ENCODE measurements at regions not wholly inside any gene's neighbourhood (a gene's known extent, or its start where the extent isn't known, plus 50 kb on each side); places are given as distances from the start of the nearest gene placed in this dataset.
"Not testable (repeated sequence)": the region's sequence is repeated elsewhere in the genome, so short reads cannot be mapped to it uniquely, and the experiment has no call there.

GRCh38 chr18:8913606-8914403 is 188.7 kb upstream of the NDUFV2 start:
- DNase-seq (ENCODE audit: low read depth) = not testable (repeated sequence)

DNA sequence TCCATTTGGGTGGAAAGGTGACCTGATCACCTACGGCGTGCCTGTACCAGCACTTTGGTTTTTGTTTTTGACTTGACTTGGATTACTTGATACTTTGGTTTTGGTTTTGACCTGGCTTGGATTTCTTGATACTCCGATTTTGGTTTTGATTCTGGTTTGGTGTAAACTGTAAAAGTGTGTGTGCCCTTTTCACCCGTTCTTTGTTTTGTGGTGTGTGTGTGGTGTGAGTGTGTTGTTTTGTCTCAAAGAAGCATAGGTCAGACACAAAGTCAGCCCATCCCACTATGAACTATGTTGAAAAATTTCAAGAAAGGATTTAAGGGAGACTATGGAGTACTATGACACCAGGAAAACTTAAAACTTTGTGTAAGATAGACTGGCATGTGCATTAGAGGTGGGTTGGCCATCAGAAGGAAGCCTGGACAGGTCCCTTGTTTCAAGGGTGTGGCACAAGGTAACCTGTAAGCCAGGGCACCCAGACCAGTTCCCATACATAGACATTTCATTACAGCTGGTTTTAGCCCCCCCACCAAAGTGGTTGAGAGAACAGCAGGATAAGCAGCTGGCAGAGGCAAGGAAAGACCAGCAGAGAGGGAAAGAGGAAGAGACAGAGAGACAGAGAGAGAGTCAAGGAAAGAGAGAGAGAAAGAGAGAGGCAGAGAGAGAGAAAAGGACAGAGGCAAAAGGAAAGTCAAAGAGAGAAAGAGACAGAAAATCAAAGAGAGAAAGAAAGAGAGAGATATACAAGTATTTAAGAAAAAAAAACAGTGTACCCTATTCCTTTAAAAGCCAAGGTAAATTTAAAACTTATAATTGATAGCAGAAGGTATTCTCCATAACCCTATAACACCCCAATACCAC is 187.9 kb upstream of the NDUFV2 start:
- not testable (repeated sequence) for DNase-seq (ENCODE audit: low read depth)

DNA sequence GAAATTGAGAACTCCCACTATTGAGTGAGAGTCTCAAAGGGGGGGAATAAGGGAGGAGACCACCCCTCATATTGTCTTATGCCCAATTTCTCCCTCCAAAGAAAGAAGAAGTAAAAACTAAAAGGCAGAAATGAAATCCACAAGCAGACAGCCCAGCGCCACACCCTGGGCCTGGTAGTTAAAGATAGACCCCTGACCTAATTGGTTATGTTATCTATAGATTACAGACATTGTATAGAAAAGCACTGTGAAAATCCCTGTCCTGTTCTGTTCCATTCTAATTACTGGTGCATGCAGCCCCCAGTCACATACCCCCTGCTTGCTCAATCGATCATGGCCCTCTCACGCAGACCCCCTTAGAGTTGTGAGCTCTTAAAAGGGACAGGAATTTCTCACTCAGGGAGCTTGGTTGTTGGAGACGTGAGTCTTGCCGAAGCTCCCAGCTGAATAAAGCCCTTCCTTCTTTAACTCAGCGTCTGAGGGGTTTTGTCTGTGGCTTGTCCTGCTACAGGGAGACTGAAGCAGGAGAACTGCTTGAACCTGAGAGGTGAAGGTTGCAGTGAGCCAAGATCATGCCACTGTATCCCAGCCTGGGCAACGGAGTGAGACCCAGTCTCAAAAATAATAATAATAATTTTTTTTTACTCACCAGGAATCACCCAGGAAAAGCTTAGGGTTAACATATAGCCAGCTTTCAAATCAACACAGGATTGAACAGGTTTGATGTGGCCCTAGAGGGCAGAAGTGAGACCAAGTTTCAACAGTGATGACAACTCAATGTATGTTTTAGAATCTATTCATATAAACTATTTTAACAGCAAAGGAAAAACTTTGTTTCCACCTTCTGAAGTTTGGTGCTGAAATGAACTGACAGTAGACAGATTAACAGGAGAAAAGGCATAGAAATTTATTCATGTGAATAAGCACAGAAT is 181.4 kb upstream of the NDUFV2 start:
- not testable (repeated sequence) for DNase-seq (ENCODE audit: low read depth)

GRCh38 chr18:8926464-8926863 is 176.0 kb upstream of the NDUFV2 start:
- DNase-seq (ENCODE audit: low read depth) = no peak

DNA sequence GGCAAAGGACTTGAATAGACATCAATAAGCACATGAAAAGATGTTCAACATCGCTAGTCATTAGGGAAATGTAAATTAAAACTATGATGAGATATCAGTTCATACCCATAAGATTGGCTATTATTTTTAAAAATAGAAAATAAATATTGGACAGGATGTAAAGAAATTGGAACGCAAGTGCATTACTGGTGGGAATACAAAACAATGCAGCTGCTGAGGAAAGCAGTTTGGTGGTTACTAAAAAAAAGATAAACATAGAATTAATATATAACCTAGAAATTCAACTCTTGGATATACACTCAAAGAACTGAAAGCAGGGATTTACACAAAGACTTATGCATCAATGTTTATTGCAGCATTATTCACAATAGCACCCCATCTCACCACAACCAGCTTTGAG is 174.5 kb upstream of the NDUFV2 start:
- DNase-seq (ENCODE audit: low read depth) = no peak

DNA sequence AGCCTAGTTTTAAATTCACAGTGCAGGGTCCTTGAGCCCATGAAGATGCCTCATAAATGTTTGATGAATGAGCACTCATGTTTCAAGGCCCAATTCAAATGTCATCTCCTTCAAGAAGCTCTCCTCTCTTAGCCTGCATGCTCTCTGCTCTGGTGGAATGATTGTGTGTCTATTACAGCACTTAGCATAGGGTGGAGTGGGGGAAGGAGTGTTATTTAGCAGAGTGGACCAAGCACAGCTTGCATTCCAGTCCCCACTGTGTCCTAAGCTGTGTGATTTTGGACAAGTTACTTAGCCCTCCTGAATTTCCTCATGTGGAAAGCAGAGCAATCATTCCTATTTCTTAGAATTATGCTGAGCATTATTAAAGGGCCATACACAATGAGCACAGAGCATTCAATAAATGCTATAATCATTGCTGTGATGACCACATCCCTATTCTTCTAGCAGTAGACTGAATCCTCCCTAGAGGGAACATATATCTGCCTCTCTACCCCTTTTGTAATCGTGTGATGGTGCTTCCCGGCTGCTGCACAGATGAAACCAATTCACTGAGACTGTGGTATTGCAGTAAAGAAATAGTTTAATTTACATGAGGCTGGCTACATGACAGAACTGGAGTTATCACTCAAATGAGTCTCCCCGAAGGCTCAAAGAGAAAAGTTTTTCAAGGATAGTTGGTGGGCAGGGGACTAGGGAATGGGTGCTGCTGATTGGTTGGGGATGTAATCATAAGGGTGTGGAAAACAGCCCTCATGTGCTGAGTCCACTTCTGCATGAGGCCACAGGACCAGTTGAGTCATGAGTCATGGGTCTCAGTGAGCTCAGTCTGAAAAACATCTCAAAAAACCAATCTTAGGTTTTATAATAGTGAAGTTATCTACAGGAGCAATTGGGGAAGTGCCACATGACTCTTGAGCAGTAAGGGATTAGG is 173.4 kb upstream of the NDUFV2 start:
- no peak for DNase-seq (ENCODE audit: low read depth)

DNA sequence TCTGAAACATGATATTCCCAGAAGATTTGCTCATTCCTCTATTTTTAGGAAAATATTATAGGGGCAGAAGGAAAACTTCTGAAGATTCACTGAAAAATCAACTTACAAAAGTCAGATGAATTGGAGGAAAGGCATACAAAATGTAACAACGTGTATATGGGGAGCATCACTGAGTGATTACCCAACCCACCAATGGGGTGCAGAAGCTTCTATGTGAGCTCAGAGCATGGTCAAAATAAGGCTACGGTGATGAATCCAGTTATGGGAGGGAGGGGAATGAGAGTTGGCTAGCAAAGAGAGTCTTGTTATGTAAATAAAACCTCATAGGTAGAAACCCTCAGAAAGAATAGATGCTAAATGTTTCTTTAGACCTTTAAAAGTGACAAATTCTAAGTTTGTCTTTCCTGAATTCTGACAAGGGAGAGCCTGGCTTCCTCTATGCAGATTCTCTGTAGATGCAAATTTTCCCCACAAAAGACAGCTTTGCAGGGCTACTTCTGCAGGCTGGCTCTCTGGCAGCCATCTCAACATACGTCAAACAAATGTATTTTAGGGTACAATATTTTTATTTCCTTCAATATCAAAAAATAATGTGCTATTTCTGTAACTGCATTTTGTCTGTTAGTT is 171.4 kb upstream of the NDUFV2 start:
- DNase-seq (ENCODE audit: low read depth) = no peak

- no peak for DNase-seq (ENCODE audit: low read depth)
These were observed 169.6 kb upstream of the NDUFV2 start for GRCh38 chr18:8932866-8933265.

- DNase-seq (ENCODE audit: low read depth) = no peak
These were observed 168.7 kb upstream of the NDUFV2 start for GRCh38 chr18:8933714-8934284.

DNA sequence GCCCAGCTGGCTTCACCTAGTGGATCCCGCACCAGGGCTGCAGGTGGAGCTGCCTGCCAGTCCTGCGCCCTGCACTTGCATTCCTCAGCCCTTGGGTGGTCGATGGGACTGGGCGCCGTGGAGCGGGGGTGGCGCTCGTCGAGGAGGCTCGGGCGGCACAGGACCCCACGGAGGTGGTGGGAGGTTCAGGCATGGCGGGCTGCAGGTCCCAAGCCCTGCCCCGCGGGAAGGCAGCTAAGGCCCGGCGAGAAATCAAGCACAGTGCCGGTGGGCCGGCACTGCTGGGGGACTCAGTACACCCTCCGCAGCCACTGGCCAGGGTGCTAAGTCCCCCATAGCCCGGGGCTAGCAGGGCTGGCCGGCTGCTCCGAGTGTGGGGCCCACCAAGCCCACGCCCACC is 167.2 kb upstream of the NDUFV2 start:
- not testable (repeated sequence) for DNase-seq (ENCODE audit: low read depth)

GRCh38 chr18:8936619-8937018 is 165.9 kb upstream of the NDUFV2 start:
- DNase-seq (ENCODE audit: low read depth) = no peak

- no peak for DNase-seq (ENCODE audit: low read depth)
These were observed 165.1 kb upstream of the NDUFV2 start for GRCh38 chr18:8937160-8938094.

GRCh38 chr18:8938817-8939216 is 163.7 kb upstream of the NDUFV2 start:
- DNase-seq (ENCODE audit: low read depth) = no peak

- DNase-seq (ENCODE audit: low read depth) = no peak
These were observed 160.2 kb upstream of the NDUFV2 start for GRCh38 chr18:8942021-8942908.

DNA sequence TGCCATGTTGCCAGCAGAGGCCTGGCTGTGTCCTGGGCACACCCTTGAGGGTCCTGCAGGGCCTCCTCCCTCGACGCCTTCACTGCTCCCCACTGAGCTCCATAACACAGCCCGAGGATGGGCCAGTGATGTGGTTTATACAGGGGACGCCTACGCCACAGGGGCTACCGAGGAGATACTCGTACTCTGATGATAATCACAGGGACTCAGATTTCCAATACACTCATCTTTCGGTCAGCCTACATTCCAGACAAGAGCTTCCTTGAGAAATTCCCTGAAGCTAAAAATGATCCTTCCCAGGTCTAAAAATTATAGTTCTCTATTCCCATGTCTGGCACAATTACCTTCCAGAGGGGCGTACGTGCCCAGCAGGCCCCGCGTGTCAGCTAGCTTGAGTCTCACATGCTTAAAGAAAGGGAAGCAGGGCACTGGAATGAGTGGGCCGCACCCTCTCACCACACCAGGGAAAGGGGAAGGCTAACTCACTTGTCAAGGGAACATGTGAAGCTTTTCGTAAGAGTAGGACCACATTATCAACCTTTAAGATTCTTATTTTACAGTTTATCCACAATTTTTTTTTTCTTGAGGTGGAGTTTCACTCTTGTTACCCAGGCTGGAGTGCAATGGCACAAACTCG is 159.5 kb upstream of the NDUFV2 start:
- DNase-seq (ENCODE audit: low read depth) = no peak

DNA sequence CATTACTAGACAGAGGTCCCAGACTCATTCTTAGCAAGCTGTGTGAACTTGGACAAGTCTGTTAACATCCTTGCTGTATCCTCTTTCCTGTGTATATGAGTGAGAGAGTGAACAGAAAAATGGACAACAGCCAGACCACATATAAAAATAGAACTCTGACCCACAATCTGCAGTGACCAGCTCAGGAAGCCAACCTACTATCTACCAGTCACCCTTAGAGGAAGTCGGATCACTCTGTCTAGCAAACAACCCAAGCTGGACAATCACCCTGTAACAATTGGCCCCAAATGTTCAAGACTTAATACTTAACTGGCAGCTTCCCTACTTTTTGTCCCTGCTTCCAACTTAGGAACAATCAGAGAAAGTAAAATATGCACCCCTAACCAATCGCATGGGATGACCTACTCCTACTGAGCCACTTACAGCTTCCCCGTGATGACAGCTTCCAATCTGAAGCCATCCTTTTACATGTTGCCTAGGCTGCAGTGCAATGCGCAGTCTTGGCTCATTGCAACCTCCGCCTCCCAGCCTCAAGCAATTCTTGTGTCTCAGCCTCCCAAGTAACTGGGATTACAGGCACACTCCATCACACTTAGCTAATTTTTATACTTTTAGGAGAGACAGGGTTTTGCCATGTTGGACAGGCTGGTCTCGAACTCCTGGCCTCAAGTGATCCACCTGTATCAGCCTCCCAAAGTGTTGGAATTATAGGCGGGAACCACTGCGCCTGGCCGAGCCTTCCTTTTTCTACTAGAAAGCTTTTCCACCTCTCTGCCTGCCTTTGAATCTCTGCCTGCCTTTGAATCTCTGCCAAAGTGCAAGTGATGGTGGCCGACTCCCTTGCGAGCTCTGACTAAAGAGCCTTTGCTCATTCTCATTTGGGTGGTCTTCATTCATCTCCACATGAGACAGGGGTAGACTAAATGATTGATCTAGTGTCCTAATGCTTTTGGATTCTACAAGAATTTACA is 158.3 kb upstream of the NDUFV2 start:
- DNase-seq (ENCODE audit: low read depth) = no peak

Measured in activated T-cell treated with anti-CD3 and anti-CD28 coated beads for 48 hours (primary cell).